Esophagus (tissue), 2 donors: ENCODE measurements at regions not wholly inside any gene's neighbourhood (a gene's known extent, or its start where the extent isn't known, plus 50 kb on each side); places are given as distances from the start of the nearest gene placed in this dataset.

ENCODE experiments used
- H3K27ac ChIP-seq, 2 donors: one replicate each; pipeline ENCODE4 v1.5.1; 2013; ENCODE audit warnings: low read depth in 2 of 2, mild to moderate bottlenecking in 2 of 2, inconsistent platforms in 1 of 2, low read length in 1 of 2, moderate library complexity in 1 of 2
- H3K27me3 ChIP-seq, 2 donors: one replicate each; pipeline ENCODE4 v1.6.1; 2013; ENCODE audit warnings: low read length in 2 of 2, control low read depth in 1 of 2, mild to moderate bottlenecking in 1 of 2; ENCODE audit not compliant: insufficient read depth in 2 of 2, control insufficient read depth in 1 of 2
- H3K36me3 ChIP-seq, 2 donors: one replicate each; pipeline ENCODE4 v1.6.1; 2013; ENCODE audit warnings: low read length in 1 of 2; ENCODE audit not compliant: control insufficient read depth in 2 of 2, insufficient read depth in 2 of 2
- H3K4me1 ChIP-seq, 2 donors: one replicate each; pipeline ENCODE4 v1.6.1; 2013; ENCODE audit warnings: low read length in 1 of 2; ENCODE audit not compliant: control insufficient read depth in 2 of 2, insufficient read depth in 2 of 2
- H3K4me3 ChIP-seq, 2 donors: one replicate each; pipeline ENCODE4 v1.5.1; 2013; ENCODE audit warnings: low read length in 2 of 2, mild to moderate bottlenecking in 2 of 2, low read depth in 1 of 2, moderate library complexity in 1 of 2
- H3K9me3 ChIP-seq, 2 donors: one replicate each; pipeline ENCODE4 v1.6.1; 2013; ENCODE audit warnings: mild to moderate bottlenecking in 2 of 2, low read depth in 1 of 2, low read length in 1 of 2, moderate library complexity in 1 of 2; ENCODE audit not compliant: control insufficient read depth in 2 of 2, insufficient read depth in 1 of 2
- WGBS, 2 donors: extraction: QIAGEN DNeasy Blood & Tissue Kit; methylation state at CpG; one replicate each; pipeline ENCODE4 v1.1.7; 2013; 5-methylcytosine and 5-hydroxymethylcytosine counted together
- donor health status: healthy with polysubstance abuse.
- donor health status: Bipolar disorder and iron deficiency.

GRCh38 chr2:123085484-123085883 is 939.6 kb upstream of the CNTNAP5 start:
- Histone ChIP-seq H3K36me3 (no peaks in the 10 kb centered on the region), H3K9me3 (no peaks in the 10 kb centered on the region), H3K27me3 (no peaks in the 10 kb centered on the region), H3K27ac (no peak overlapping the region), H3K4me3 (no peak overlapping the region), H3K4me1 (no peaks in the 10 kb centered on the region)
- 30 to 33% methylated on average over 1 of the region's 1 CpG for WGBS, 2 donors

GRCh38 chr2:123086613-123087385 is 938.3 kb upstream of the CNTNAP5 start:
- no peaks in the 10 kb centered on the region for H3K36me3 ChIP-seq
- 42 to 44% methylated on average over 6 of the region's 6 CpGs for WGBS, 2 donors
- H3K27ac ChIP-seq, result no peak overlapping the region
- H3K4me3 ChIP-seq, result no peak overlapping the region
- no peaks in the 10 kb centered on the region for H3K27me3 ChIP-seq
- H3K4me1 ChIP-seq, result no peaks in the 10 kb centered on the region
- H3K9me3 ChIP-seq, result no peaks in the 10 kb centered on the region

GRCh38 chr2:123091471-123091870 is 933.6 kb upstream of the CNTNAP5 start:
- Histone ChIP-seq H3K9me3 (peaks cover 0 to 2% of the 10 kb centered on the region in 2 donors), H3K4me3 (no peak overlapping the region), H3K27ac (no peak overlapping the region), H3K36me3 (no peaks in the 10 kb centered on the region), H3K27me3 (no peaks in the 10 kb centered on the region), H3K4me1 (no peaks in the 10 kb centered on the region)
- 97% methylated on average over 2 of the region's 2 CpGs for WGBS, 2 donors

GRCh38 chr2:123093199-123093598 is 931.9 kb upstream of the CNTNAP5 start:
- H3K4me1 ChIP-seq, result no peaks in the 10 kb centered on the region
- 44 to 58% methylated on average over 2 of the region's 2 CpGs for WGBS, 2 donors
- no peaks in the 10 kb centered on the region for H3K36me3 ChIP-seq
- no peak overlapping the region for H3K4me3 ChIP-seq
- H3K27ac ChIP-seq, result no peak overlapping the region
- peaks cover 0 to 2% of the 10 kb centered on the region in 2 donors for H3K9me3 ChIP-seq
- H3K27me3 ChIP-seq, result no peaks in the 10 kb centered on the region

DNA sequence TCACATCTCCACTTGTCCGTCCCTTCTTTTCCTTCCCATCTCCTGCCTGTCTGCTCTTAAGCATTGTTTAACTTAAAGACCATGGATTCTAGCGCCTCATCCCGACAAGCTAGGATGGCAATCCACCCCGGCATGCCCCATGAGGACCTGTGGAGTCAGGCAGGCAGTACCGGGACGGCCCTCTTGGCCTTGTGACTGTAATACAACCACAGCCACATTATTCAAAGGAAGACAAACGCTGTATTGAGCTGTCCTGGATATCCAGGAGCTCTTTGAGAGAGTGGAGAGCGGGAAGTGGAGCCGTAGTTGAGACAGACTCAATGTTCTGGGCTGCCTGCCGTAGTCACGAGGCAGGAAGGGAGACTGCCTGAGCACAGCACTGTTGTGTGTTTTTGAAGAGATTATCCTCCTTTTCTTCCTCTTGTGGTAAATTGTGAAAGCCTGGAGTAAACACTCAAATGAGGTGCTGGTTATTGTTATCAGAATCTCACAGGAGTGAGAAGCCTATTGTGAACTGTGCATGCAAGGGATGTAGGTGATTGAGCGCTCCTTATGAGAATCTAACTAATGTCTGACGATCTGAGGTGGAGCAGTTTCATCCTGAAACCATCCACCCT is 929.8 kb upstream of the CNTNAP5 start:
- Histone ChIP-seq H3K27ac (no peak overlapping the region), H3K27me3 (no peaks in the 10 kb centered on the region), H3K4me3 (no peak overlapping the region), H3K4me1 (no peaks in the 10 kb centered on the region), H3K36me3 (no peaks in the 10 kb centered on the region), H3K9me3 (peaks cover 0 to 2% of the 10 kb centered on the region in 2 donors)
- 75 to 83% methylated on average over 13 of the region's 13 CpGs for WGBS, 2 donors

GRCh38 chr2:123098619-123099018 is 926.5 kb upstream of the CNTNAP5 start:
- Histone ChIP-seq H3K4me1 (no peaks in the 10 kb centered on the region), H3K9me3 (peaks cover 0 to 2% of the 10 kb centered on the region in 2 donors), H3K27ac (no peak overlapping the region)

DNA sequence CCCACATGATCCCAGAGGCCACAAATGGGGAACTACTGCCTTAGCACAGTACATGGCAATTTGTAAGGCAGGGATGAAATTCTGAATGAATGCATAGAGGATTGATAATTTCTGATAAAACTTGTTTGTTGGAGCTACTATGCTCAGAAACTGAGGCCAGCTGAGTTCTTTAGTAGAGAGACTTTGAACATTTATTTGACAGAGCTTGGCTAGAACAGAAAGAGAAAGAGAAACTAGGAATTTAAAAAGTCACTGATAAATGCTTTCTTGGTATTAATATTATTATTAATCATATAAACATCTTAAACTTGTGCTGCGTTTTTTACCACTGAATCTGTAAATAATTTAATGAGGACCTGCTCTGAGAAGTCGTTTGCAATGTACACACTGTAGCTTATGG is 923.7 kb upstream of the CNTNAP5 start:
- H3K27me3 ChIP-seq, result no peaks in the 10 kb centered on the region
- 30 to 38% methylated on average over 2 of the region's 2 CpGs for WGBS, 2 donors

More at GRCh38 chr2:123098619-123099018, 926.5 kb upstream of the CNTNAP5 start:
- Histone ChIP-seq H3K4me3 (no peak overlapping the region), H3K27me3 (no peaks in the 10 kb centered on the region), H3K36me3 (no peaks in the 10 kb centered on the region)

DNA sequence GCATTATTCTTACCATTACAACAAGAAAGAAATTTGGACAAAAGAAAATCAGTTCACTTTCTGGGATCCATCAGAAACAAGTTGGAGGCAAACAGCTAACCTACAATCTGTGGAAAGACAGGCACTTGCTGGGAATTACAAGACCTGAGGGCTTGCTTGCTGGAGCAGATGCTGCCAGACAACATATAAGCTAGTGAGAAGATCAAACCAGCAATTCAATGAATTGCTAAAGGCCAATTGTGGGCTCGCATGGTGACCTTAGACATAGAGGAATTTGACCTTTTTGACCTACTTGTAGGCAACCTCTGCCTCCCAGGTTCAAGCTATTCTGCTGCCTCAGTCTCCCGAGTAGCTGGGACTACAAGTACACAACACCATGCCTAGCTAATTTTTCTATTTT is 921.2 kb upstream of the CNTNAP5 start:
- H3K27me3 ChIP-seq, result no peaks in the 10 kb centered on the region
- no peaks in the 10 kb centered on the region for H3K4me1 ChIP-seq
- H3K27ac ChIP-seq, result no peak overlapping the region
- H3K9me3 ChIP-seq, result peaks cover 2 to 3% of the 10 kb centered on the region in 2 donors
- no peaks in the 10 kb centered on the region for H3K36me3 ChIP-seq
- H3K4me3 ChIP-seq, result no peak overlapping the region
- 72 to 80% methylated on average over 2 of the region's 2 CpGs for WGBS, 2 donors

More for the DNA sequence above, 923.7 kb upstream of the CNTNAP5 start:
- H3K4me1 ChIP-seq, result no peaks in the 10 kb centered on the region
- H3K36me3 ChIP-seq, result no peaks in the 10 kb centered on the region
- H3K9me3 ChIP-seq, result no peaks in the 10 kb centered on the region
- no peak overlapping the region for H3K27ac ChIP-seq
- no peak overlapping the region for H3K4me3 ChIP-seq

GRCh38 chr2:123116595-123116994 is 908.5 kb upstream of the CNTNAP5 start:
- Histone ChIP-seq H3K27ac (no peak overlapping the region), H3K4me3 (no peak overlapping the region), H3K9me3 (peaks cover 2 to 3% of the 10 kb centered on the region in 2 donors), H3K36me3 (no peaks in the 10 kb centered on the region), H3K27me3 (no peaks in the 10 kb centered on the region), H3K4me1 (no peaks in the 10 kb centered on the region)
- 72 to 77% methylated on average over 3 of the region's 3 CpGs for WGBS, 2 donors

- Histone ChIP-seq H3K9me3 (peaks cover 0 to 3% of the 10 kb centered on the region in 2 donors), H3K4me1 (no peaks in the 10 kb centered on the region), H3K4me3 (no peak overlapping the region), H3K27me3 (no peaks in the 10 kb centered on the region), H3K36me3 (no peaks in the 10 kb centered on the region), H3K27ac (no peak overlapping the region)
- 76 to 79% methylated on average over 3 of the region's 3 CpGs for WGBS, 2 donors
Measured at GRCh38 chr2:123127236-123127635, 897.9 kb upstream of the CNTNAP5 start.
